ENCODE measurements at regions not wholly inside any gene's neighbourhood (a gene's known extent, or its start where the extent isn't known, plus 50 kb on each side); places are given as distances from the start of the nearest gene placed in this dataset.

DNA sequence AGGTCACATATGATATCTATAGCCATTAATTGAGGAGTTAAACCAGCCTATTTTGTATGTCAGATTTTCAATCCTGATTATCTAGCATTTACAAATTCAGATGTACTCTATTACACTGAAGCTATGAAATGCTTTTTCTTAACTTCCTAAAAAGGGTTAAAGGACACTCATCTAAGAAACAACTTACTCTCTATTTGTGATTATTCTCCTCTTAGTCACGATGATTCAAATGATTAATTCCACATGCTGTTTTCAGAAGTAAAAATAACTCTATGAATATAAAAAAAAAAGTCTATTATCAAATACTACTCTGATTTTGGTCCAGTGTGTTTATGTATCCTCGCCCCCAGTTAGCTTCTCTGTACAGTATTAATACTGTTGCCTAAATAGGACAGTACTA, 1199.9 kb downstream of the GATA3 start:
- no peak for TF ChIP-seq GATA2 (IDR thresholded peaks at IDR 0.05; ENCODE audit: low read depth, low read length)
- TF ChIP-seq GATA3 (IDR thresholded peaks at IDR 0.05; ENCODE audit: low read depth, low read length) = no peak

Measured in SH-SY5Y (cell line).